ENCODE measurements at regions not wholly inside any gene's neighbourhood (a gene's known extent, or its start where the extent isn't known, plus 50 kb on each side); places are given as distances from the start of the nearest gene placed in this dataset.

- ChIA-PET CTCF (ENCODE audit: low intra/inter-chr PET ratio) (no interaction called here), POLR2A (interaction anchor here (0.8 kb wide), 1 partner anchor 33 kb away, joined by 3 read pairs; no protein-coding TSS in a partner anchor)
- TF ChIP-seq ZNF699 (CRISPR knock-in tag; IDR thresholded peaks at IDR 0.05; ENCODE audit: insufficient replicate concordance) = no peak
- TF ChIP-seq CSDE1 (IDR thresholded peaks at IDR 0.05) = no peak
- TF ChIP-seq CXXC5 (CRISPR knock-in tag; IDR thresholded peaks at IDR 0.05) = no peak
- no peak for TF ChIP-seq E4F1 (CRISPR knock-in tag; IDR thresholded peaks at IDR 0.05; ENCODE audit: borderline replicate concordance)
- TF ChIP-seq CBX2 (IDR thresholded peaks at IDR 0.05; ENCODE audit: insufficient read depth, low read length, poor library complexity, severe bottlenecking) = no peak
- no peak for TF ChIP-seq RCOR1 (IDR thresholded peaks at IDR 0.05; ENCODE audit: borderline replicate concordance in 1 of 2, low read depth in 2 of 2, low read length in 2 of 2)
- no peak for TF ChIP-seq PYGO2 (tag; IDR thresholded peaks at IDR 0.05)
- H3K27ac ChIP-seq (ENCODE audit: extremely low read depth, low read depth, low read length) = no peak overlapping the region
- no peak overlapping the region for H2AFZ ChIP-seq (ENCODE audit: low read depth, low read length)
- BruUV-seq (replicated peaks) = no TSS peak
- no peaks in the 10 kb centered on the region for H3K9me3 ChIP-seq (replicated peaks; ENCODE audit: control insufficient read depth, insufficient read depth, low read depth, low read length)
- no peak for ATAC-seq
- H3K36me3 ChIP-seq (ENCODE audit: control insufficient read depth, insufficient read depth, low read length) = no peaks in the 10 kb centered on the region
- H3K9me1 ChIP-seq (ENCODE audit: control insufficient read depth, insufficient read depth, low read length) = no peaks in the 10 kb centered on the region
- DNase-seq (ENCODE audit: extremely low read depth in 1 of 4, low spot score in 3 of 4) = no peak
- no peak overlapping the region for H3K9ac ChIP-seq (ENCODE audit: insufficient read depth in 1 of 2, low read depth in 2 of 2, low read length in 2 of 2)
- no peak overlapping the region for H3K4me3 ChIP-seq
- no peak overlapping the region for H3K4me2 ChIP-seq (ENCODE audit: insufficient read depth, low read length)
- H3K79me2 ChIP-seq (ENCODE audit: control insufficient read depth, insufficient read depth, low read length) = no peaks in the 10 kb centered on the region
- intact Hi-C loops (cut with micrococcal nuclease) (no loop called here), in situ Hi-C loops (cut with MboI) (no loop called here)
- H3K27me3 ChIP-seq (ENCODE audit: control insufficient read depth in 2 of 2, insufficient read depth in 2 of 2, low read length in 2 of 2) = peaks cover 28 to 43% of the 10 kb centered on the region in 2 experiments; a peak in 3 of 5 replicates
- no peaks in the 10 kb centered on the region for H3K4me1 ChIP-seq (replicated peaks in 1 of 2; ENCODE audit: control insufficient read depth in 2 of 2, insufficient read depth in 2 of 2, low read length in 2 of 2)
- no peaks in the 10 kb centered on the region; the same call in 1 of the 2 replicates for H4K20me1 ChIP-seq (replicated peaks; ENCODE audit: control insufficient read depth, insufficient read depth, low read length)
- FAIRE-seq = no peak
Observed at GRCh38 chr11:120055646-120056045, 82.3 kb downstream of the TRIM29 start.

All from K562 (cell line).